Fibroblast of lung (primary cell): ENCODE measurements at regions not wholly inside any gene's neighbourhood (a gene's known extent, or its start where the extent isn't known, plus 50 kb on each side); places are given as distances from the start of the nearest gene placed in this dataset.

Experiments used
- DNase-seq, 2 donors: peaks; one replicate each; pipeline versions ENCODE4 v3.0.0 to v3.0.0-alpha.2; 2010; ENCODE audit warnings: low read depth in 2 of 2
- H2AFZ ChIP-seq: 2 replicates; pipeline ENCODE4 v1.5.1; 2012; ENCODE audit warnings: low read length, control low read depth, inconsistent platforms
- H3K27ac ChIP-seq: 2 replicates; pipeline ENCODE4 v1.5.1; 2011; ENCODE audit warnings: low read length, control low read depth; ENCODE audit not compliant: insufficient read depth
- H3K27me3 ChIP-seq: 2 replicates; pipeline ENCODE4 v1.5.1; 2011; ENCODE audit warnings: mild to moderate bottlenecking, low read length; ENCODE audit not compliant: control insufficient read depth, insufficient read depth
- H3K36me3 ChIP-seq: 2 replicates; pipeline ENCODE4 v1.5.1; 2011; ENCODE audit warnings: low read length; ENCODE audit not compliant: control insufficient read depth, insufficient read depth
- H3K4me1 ChIP-seq: 2 replicates; pipeline ENCODE4 v1.5.1; 2011; ENCODE audit warnings: low read length; ENCODE audit not compliant: control insufficient read depth, insufficient read depth; ENCODE audit errors: extremely low read depth
- H3K4me2 ChIP-seq: 2 replicates; pipeline ENCODE4 v1.5.1; 2011; ENCODE audit warnings: low read length, control low read depth; ENCODE audit not compliant: insufficient read depth; ENCODE audit errors: extremely low read depth
- H3K4me3 ChIP-seq, 4 experiments: fragments of 200-600 bp in 1 of 4; sonication (generic) in 1 of 4; replicated peaks in 1 of 4; 2 replicates each; pipeline ENCODE4 v1.5.1; 2011 to 2016; ENCODE audit warnings: low read length in 4 of 4, low read depth in 3 of 4, mild to moderate bottlenecking in 3 of 4, control low read depth in 2 of 4, inconsistent platforms in 1 of 4, mixed read lengths in 1 of 4; ENCODE audit not compliant: insufficient read depth in 1 of 4; ENCODE audit errors: control extremely low read depth in 1 of 4
- H3K79me2 ChIP-seq: 2 replicates; pipeline ENCODE4 v1.5.1; 2012; ENCODE audit warnings: mild to moderate bottlenecking, low read length, inconsistent platforms; ENCODE audit not compliant: control insufficient read depth, insufficient read depth
- H3K9ac ChIP-seq: 2 replicates; pipeline ENCODE4 v1.5.1; 2011; ENCODE audit warnings: mild to moderate bottlenecking, low read length, control low read depth; ENCODE audit not compliant: insufficient read depth
- H3K9me3 ChIP-seq: 2 replicates; pipeline ENCODE4 v1.5.1; 2012; ENCODE audit warnings: low read depth, low read length; ENCODE audit not compliant: control insufficient read depth, insufficient read depth
- H4K20me1 ChIP-seq: 2 replicates; pipeline ENCODE4 v1.5.1; 2011; ENCODE audit warnings: low read length; ENCODE audit not compliant: control insufficient read depth, insufficient read depth; ENCODE audit errors: extremely low read depth
- CTCF ChIP-seq, 2 donors: IDR thresholded peaks in 1 of 2; conservative IDR thresholded peaks in 1 of 2; 1 replicate in 1 of 2; 2 replicates in 1 of 2; pipeline ENCODE4 v1.5.1; 2011 to 2012; ENCODE audit warnings: low read length in 2 of 2, control low read depth in 1 of 2, inconsistent platforms in 1 of 2, low read depth in 1 of 2, mild to moderate bottlenecking in 1 of 2
- EZH2 ChIP-seq: IDR thresholded peaks from 2 replicates; pipeline ENCODE4 v1.5.1; 2012; ENCODE audit warnings: low read length, control low read depth, mild to moderate bottlenecking; ENCODE audit errors: missing control alignments

GRCh38 chr5:153896701-153897100 is 142.0 kb downstream of the FAM114A2 start:
- H3K9ac ChIP-seq = no peak overlapping the region
- no peak overlapping the region for H3K4me2 ChIP-seq
- no peaks in the 10 kb centered on the region for H4K20me1 ChIP-seq
- peaks cover 7% of the 10 kb centered on the region for H3K4me1 ChIP-seq
- no peaks in the 10 kb centered on the region for H3K27me3 ChIP-seq
- DNase-seq = peak; percentile 66 to 73
- no peak overlapping the region for H3K4me3 ChIP-seq
- H3K9me3 ChIP-seq = no peaks in the 10 kb centered on the region
- no peak for TF ChIP-seq EZH2
- no peaks in the 10 kb centered on the region for H3K79me2 ChIP-seq
- H2AFZ ChIP-seq = no peak overlapping the region
- no peaks in the 10 kb centered on the region for H3K36me3 ChIP-seq
- H3K27ac ChIP-seq = no peak overlapping the region

GRCh38 chr5:153896117-153896516 is 142.6 kb downstream of the FAM114A2 start:
- Histone ChIP-seq H3K4me3 (no peak overlapping the region), H3K27me3 (no peaks in the 10 kb centered on the region), H3K4me1 (peaks cover 2% of the 10 kb centered on the region), H4K20me1 (no peaks in the 10 kb centered on the region), H3K4me2 (no peak overlapping the region), H3K9ac (no peak overlapping the region), H3K9me3 (no peaks in the 10 kb centered on the region), H3K79me2 (no peaks in the 10 kb centered on the region), H3K36me3 (no peaks in the 10 kb centered on the region), H2AFZ (no peak overlapping the region), H3K27ac (no peak overlapping the region)
- DNase-seq = peak in 1 of 2 donors; percentile 37
- TF ChIP-seq EZH2 (no peak), CTCF (conservative IDR thresholded peaks at IDR 0.05 in 1 of 2, IDR thresholded peaks at IDR 0.05 in 1 of 2; ENCODE audit: low read depth in 1 of 2, low read length in 2 of 2) (no peak)

- H3K27ac ChIP-seq = no peak overlapping the region
- no peak overlapping the region for H3K9ac ChIP-seq
- no peak overlapping the region for H3K4me2 ChIP-seq
- H4K20me1 ChIP-seq = no peaks in the 10 kb centered on the region
- no peaks in the 10 kb centered on the region for H3K79me2 ChIP-seq
- peaks cover 2% of the 10 kb centered on the region for H3K4me1 ChIP-seq
- H3K27me3 ChIP-seq = no peaks in the 10 kb centered on the region
- H3K9me3 ChIP-seq = no peaks in the 10 kb centered on the region
- no peaks in the 10 kb centered on the region for H3K36me3 ChIP-seq
- H3K4me3 ChIP-seq = no peak overlapping the region
- H2AFZ ChIP-seq = no peak overlapping the region
- TF ChIP-seq EZH2 = no peak
- no peak for TF ChIP-seq CTCF (conservative IDR thresholded peaks at IDR 0.05 in 1 of 2, IDR thresholded peaks at IDR 0.05 in 1 of 2; ENCODE audit: low read depth in 1 of 2, low read length in 2 of 2)
- no peak for DNase-seq
Observed at GRCh38 chr5:153895266-153895665, 143.4 kb downstream of the FAM114A2 start.
